ENCODE measurements at regions not wholly inside any gene's neighbourhood (a gene's known extent, or its start where the extent isn't known, plus 50 kb on each side); places are given as distances from the start of the nearest gene placed in this dataset.

GRCh38 chr5:2163940-2164490 lies 281.3 kb upstream of the IRX4 start:
- Histone ChIP-seq H3K4me2 (ENCODE audit: low read length) (no peak overlapping the region), H3K9me2 (replicated peaks; ENCODE audit: control insufficient read depth, low read length) (no peaks in the 10 kb centered on the region), H3K27ac (ENCODE audit: low read depth, low read length) (no peak overlapping the region), H3K36me3 (ENCODE audit: control insufficient read depth, low read length) (no peaks in the 10 kb centered on the region), H3K9me3 (ENCODE audit: control insufficient read depth, insufficient read depth, low read length) (no peaks in the 10 kb centered on the region), H3F3A (ENCODE audit: control insufficient read depth, insufficient read depth) (no peaks in the 10 kb centered on the region), H3K4me3 (ENCODE audit: low read length) (no peak overlapping the region), H3K4me1 (ENCODE audit: control insufficient read depth, low read length) (no peaks in the 10 kb centered on the region), H3K27me3 (ENCODE audit: control insufficient read depth, low read length) (no peaks in the 10 kb centered on the region), H4K20me1 (ENCODE audit: control insufficient read depth, insufficient read depth, low read depth, low read length) (no peaks in the 10 kb centered on the region), H3K79me2 (ENCODE audit: control insufficient read depth, low read length) (no peaks in the 10 kb centered on the region)
- TF ChIP-seq, protein P1, sequence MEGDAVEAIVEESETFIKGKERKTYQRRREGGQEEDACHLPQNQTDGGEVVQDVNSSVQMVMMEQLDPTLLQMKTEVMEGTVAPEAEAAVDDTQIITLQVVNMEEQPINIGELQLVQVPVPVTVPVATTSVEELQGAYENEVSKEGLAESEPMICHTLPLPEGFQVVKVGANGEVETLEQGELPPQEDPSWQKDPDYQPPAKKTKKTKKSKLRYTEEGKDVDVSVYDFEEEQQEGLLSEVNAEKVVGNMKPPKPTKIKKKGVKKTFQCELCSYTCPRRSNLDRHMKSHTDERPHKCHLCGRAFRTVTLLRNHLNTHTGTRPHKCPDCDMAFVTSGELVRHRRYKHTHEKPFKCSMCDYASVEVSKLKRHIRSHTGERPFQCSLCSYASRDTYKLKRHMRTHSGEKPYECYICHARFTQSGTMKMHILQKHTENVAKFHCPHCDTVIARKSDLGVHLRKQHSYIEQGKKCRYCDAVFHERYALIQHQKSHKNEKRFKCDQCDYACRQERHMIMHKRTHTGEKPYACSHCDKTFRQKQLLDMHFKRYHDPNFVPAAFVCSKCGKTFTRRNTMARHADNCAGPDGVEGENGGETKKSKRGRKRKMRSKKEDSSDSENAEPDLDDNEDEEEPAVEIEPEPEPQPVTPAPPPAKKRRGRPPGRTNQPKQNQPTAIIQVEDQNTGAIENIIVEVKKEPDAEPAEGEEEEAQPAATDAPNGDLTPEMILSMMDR (IDR thresholded peaks at IDR 0.05; ENCODE audit: low read depth, low read length, poor library complexity, severe bottlenecking), result no peak
- no peak for TF ChIP-seq EZH2phosphoT487 (IDR thresholded peaks at IDR 0.05; ENCODE audit: borderline replicate concordance, low read length)

GRCh38 chr5:2163060-2163856 lies 280.5 kb upstream of the IRX4 start:
- TF ChIP-seq, protein P1 (IDR thresholded peaks at IDR 0.05; ENCODE audit: low read depth, low read length, poor library complexity, severe bottlenecking), result no peak
- TF ChIP-seq EZH2phosphoT487 (IDR thresholded peaks at IDR 0.05; ENCODE audit: borderline replicate concordance, low read length), result no peak
- Histone ChIP-seq H3K79me2 (ENCODE audit: control insufficient read depth, low read length) (no peaks in the 10 kb centered on the region), H3K27ac (ENCODE audit: low read depth, low read length) (no peak overlapping the region), H3K27me3 (ENCODE audit: control insufficient read depth, low read length) (no peaks in the 10 kb centered on the region), H3K4me2 (ENCODE audit: low read length) (no peak overlapping the region), H3K36me3 (ENCODE audit: control insufficient read depth, low read length) (no peaks in the 10 kb centered on the region), H3K9me3 (ENCODE audit: control insufficient read depth, insufficient read depth, low read length) (no peaks in the 10 kb centered on the region), H3K9me2 (replicated peaks; ENCODE audit: control insufficient read depth, low read length) (no peaks in the 10 kb centered on the region), H3F3A (ENCODE audit: control insufficient read depth, insufficient read depth) (no peaks in the 10 kb centered on the region), H3K4me3 (ENCODE audit: low read length) (no peak overlapping the region), H3K4me1 (ENCODE audit: control insufficient read depth, low read length) (no peaks in the 10 kb centered on the region), H4K20me1 (ENCODE audit: control insufficient read depth, insufficient read depth, low read depth, low read length) (no peaks in the 10 kb centered on the region)

DNA sequence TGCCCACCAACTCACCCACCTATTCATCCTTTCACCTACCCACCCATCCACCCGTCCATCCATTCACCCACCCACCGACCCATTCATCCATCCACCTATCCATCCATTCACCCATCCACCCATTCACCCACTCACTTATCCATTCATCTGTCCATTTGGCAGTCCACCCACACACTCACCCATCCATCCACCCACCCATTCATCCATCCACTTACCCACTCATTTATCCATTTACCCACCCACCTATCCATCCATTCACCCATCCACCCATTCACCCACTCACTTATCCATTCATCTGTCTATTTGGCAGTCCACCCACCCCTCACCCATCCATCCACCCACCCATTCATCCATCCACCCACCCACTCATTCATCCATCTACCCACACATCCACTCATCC lies 278.1 kb upstream of the IRX4 start:
- no peaks in the 10 kb centered on the region for H3K9me3 ChIP-seq (ENCODE audit: control insufficient read depth, insufficient read depth, low read length)
- no peaks in the 10 kb centered on the region for H3K36me3 ChIP-seq (ENCODE audit: control insufficient read depth, low read length)
- H3F3A ChIP-seq (ENCODE audit: control insufficient read depth, insufficient read depth), result no peaks in the 10 kb centered on the region
- H3K9me2 ChIP-seq (replicated peaks; ENCODE audit: control insufficient read depth, low read length), result no peaks in the 10 kb centered on the region
- no peak for TF ChIP-seq EZH2phosphoT487 (IDR thresholded peaks at IDR 0.05; ENCODE audit: borderline replicate concordance, low read length)
- TF ChIP-seq, protein P1 (IDR thresholded peaks at IDR 0.05; ENCODE audit: low read depth, low read length, poor library complexity, severe bottlenecking), result no peak
- H3K4me3 ChIP-seq (ENCODE audit: low read length), result no peak overlapping the region
- no peaks in the 10 kb centered on the region for H3K79me2 ChIP-seq (ENCODE audit: control insufficient read depth, low read length)
- no peaks in the 10 kb centered on the region for H3K4me1 ChIP-seq (ENCODE audit: control insufficient read depth, low read length)
- H3K27me3 ChIP-seq (ENCODE audit: control insufficient read depth, low read length), result no peaks in the 10 kb centered on the region
- no peak overlapping the region for H3K4me2 ChIP-seq (ENCODE audit: low read length)
- H4K20me1 ChIP-seq (ENCODE audit: control insufficient read depth, insufficient read depth, low read depth, low read length), result no peaks in the 10 kb centered on the region
- H3K27ac ChIP-seq (ENCODE audit: low read depth, low read length), result no peak overlapping the region

All from DOHH2 (cell line).